Panc1 (cell line): ENCODE measurements at regions not wholly inside any gene's neighbourhood (a gene's known extent, or its start where the extent isn't known, plus 50 kb on each side); places are given as distances from the start of the nearest gene placed in this dataset.

Experiments
- CTCF ChIP-seq: fragments of 450-650 bp; IDR thresholded peaks from 2 replicates; pipeline ENCODE4 v1.5.1; 2017; ENCODE audit warnings: mild to moderate bottlenecking
- POLR2AphosphoS5 ChIP-seq: IDR thresholded peaks from 2 replicates; pipeline ENCODE4 v1.6.1; 2012; ENCODE audit warnings: mild to moderate bottlenecking, low read depth, low read length, moderate library complexity

- TF ChIP-seq CTCF (no peak), POLR2AphosphoS5 (no peak)
Measured at GRCh38 chr5:42252306-42252705, 170.9 kb upstream of the GHR start.
